HEK293 (cell line): ENCODE measurements at regions not wholly inside any gene's neighbourhood (a gene's known extent, or its start where the extent isn't known, plus 50 kb on each side); places are given as distances from the start of the nearest gene placed in this dataset.

Experiments used
- ZNF610 ChIP-seq: fragments of 450-650 bp; formaldehyde crosslinking; IDR thresholded peaks from 2 replicates; pipeline ENCODE4 v1.5.1; 2016; ENCODE audit warnings: missing biosample characterization, missing genetic modification characterization, borderline replicate concordance
- TF ChIP-seq, protein P1 (sequence below): fragments of 450-650 bp; formaldehyde crosslinking; IDR thresholded peaks from 2 replicates; pipeline ENCODE4 v1.5.1; 2016; ENCODE audit warnings: missing biosample characterization, missing genetic modification characterization
- TF ChIP-seq, protein P2 (sequence below): fragments of 450-650 bp; formaldehyde crosslinking; IDR thresholded peaks from 2 replicates; pipeline ENCODE4 v1.5.1; 2017; ENCODE audit warnings: missing biosample characterization, missing genetic modification characterization

DNA sequence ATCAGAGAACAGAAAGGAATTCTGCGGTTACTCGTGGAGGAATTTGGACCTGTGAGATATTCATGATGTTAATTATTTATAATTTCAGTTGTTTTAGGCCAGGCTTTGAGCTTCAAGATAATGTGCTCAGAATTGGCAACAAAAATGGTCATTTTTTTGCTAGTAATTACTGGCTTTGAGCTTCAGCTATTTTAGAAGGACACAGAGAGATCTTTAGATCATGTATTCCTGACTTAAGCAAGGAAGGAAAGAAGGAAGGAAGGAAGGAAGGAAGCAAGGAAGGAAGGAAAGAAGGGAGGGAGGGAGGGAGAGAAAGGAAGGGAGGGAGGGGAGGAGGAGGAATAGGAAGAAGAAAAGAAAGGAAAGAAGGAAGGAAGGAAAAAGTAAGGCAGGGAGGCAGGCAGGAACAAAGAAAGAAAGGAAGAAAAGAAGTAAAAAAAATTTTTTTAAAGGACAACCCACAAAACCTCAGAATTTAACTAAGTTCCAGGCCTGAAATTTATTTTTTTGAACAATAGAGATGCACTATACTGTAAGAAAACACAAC, 277.9 kb upstream of the KLF3 start:
- TF ChIP-seq, protein P1, sequence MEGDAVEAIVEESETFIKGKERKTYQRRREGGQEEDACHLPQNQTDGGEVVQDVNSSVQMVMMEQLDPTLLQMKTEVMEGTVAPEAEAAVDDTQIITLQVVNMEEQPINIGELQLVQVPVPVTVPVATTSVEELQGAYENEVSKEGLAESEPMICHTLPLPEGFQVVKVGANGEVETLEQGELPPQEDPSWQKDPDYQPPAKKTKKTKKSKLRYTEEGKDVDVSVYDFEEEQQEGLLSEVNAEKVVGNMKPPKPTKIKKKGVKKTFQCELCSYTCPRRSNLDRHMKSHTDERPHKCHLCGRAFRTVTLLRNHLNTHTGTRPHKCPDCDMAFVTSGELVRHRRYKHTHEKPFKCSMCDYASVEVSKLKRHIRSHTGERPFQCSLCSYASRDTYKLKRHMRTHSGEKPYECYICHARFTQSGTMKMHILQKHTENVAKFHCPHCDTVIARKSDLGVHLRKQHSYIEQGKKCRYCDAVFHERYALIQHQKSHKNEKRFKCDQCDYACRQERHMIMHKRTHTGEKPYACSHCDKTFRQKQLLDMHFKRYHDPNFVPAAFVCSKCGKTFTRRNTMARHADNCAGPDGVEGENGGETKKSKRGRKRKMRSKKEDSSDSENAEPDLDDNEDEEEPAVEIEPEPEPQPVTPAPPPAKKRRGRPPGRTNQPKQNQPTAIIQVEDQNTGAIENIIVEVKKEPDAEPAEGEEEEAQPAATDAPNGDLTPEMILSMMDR (tag by site-specific recombination): no peak
- TF ChIP-seq ZNF610 (tag by site-specific recombination): no peak
- TF ChIP-seq, protein P2, sequence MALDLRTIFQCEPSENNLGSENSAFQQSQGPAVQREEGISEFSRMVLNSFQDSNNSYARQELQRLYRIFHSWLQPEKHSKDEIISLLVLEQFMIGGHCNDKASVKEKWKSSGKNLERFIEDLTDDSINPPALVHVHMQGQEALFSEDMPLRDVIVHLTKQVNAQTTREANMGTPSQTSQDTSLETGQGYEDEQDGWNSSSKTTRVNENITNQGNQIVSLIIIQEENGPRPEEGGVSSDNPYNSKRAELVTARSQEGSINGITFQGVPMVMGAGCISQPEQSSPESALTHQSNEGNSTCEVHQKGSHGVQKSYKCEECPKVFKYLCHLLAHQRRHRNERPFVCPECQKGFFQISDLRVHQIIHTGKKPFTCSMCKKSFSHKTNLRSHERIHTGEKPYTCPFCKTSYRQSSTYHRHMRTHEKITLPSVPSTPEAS (tag by site-specific recombination): no peak
